AG04449 (cell line): ENCODE measurements at regions not wholly inside any gene's neighbourhood (a gene's known extent, or its start where the extent isn't known, plus 50 kb on each side); places are given as distances from the start of the nearest gene placed in this dataset.

ENCODE experiments used
- CTCF ChIA-PET: fragments of 350-600 bp; formaldehyde crosslinking; extraction: SDS; loops from one replicate; lab custom pipeline; 2021; ENCODE audit warnings: antibody characterized with exemption; lab: Yijun Ruan, JAX
- POLR2A ChIA-PET: fragments of 400-600, 350-600 bp; formaldehyde crosslinking; extraction: SDS; loops from one replicate; lab custom pipeline; 2020; ENCODE audit warnings: antibody characterized with exemption, inconsistent platforms; lab: Yijun Ruan, JAX
- DNase-seq: peaks from one replicate; pipeline ENCODE4 v3.0.0-alpha.2; 2010; ENCODE audit warnings: low read depth, low spot score
- H3K4me3 ChIP-seq: 2 replicates; pipeline ENCODE4 v1.5.1; 2011; ENCODE audit warnings: low read depth, mild to moderate bottlenecking, control low read depth, low read length
- TF ChIP-seq, protein P1 (sequence below): IDR thresholded peaks from one replicate; pipeline ENCODE4 v1.5.1; 2011; ENCODE audit warnings: mild to moderate bottlenecking, moderate library complexity, low read length, control low read depth, inconsistent platforms; ENCODE audit not compliant: insufficient read depth; ENCODE audit errors: missing control alignments

DNA sequence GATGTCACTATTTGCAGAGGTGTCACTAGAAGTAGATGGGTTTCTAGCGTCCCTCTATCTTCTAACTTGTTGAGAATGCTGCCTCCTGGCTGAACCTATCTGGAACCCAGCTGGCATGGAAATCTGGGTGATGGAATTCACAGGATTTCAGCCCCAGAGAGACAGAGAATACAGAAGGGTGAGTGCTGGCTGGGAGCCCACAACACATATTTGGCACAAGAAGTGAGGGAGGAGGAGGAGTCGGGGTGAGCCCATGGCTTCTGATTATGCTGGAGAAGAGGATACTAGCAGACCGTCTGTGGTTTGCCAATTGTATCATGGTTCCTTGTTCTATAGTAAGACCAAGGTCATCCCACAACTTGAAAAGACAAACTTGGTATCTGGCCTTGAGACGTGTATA is 557.8 kb upstream of the SALL1 start:
- CTCF ChIA-PET, result no interaction called here

DNA sequence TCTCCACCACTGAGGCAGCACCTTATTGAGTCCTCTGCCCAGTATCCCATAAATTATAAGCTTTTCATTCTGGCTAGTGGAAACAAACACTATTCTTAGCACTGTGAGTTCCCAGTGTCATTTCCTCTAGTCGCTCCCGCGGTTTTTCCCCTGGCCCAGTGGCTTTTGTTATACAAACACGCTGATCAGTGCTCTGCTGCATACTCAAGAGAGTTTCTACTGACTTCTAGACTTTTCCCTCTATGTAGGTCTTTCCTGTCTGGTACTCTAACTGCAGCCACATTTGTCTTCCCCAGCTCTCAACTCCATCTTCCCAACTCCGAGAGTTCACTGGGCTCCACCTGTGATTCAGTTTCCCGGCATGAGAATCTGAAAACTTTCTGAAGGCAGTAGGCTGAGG is 556.6 kb upstream of the SALL1 start:
- TF ChIP-seq, protein P1, sequence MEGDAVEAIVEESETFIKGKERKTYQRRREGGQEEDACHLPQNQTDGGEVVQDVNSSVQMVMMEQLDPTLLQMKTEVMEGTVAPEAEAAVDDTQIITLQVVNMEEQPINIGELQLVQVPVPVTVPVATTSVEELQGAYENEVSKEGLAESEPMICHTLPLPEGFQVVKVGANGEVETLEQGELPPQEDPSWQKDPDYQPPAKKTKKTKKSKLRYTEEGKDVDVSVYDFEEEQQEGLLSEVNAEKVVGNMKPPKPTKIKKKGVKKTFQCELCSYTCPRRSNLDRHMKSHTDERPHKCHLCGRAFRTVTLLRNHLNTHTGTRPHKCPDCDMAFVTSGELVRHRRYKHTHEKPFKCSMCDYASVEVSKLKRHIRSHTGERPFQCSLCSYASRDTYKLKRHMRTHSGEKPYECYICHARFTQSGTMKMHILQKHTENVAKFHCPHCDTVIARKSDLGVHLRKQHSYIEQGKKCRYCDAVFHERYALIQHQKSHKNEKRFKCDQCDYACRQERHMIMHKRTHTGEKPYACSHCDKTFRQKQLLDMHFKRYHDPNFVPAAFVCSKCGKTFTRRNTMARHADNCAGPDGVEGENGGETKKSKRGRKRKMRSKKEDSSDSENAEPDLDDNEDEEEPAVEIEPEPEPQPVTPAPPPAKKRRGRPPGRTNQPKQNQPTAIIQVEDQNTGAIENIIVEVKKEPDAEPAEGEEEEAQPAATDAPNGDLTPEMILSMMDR, result no peak
- no peak overlapping the region for H3K4me3 ChIP-seq
- CTCF ChIA-PET, result no interaction called here
- POLR2A ChIA-PET, result no interaction called here
- no peak for DNase-seq

More for the DNA sequence above, 557.8 kb upstream of the SALL1 start:
- TF ChIP-seq, protein P1, result no peak
- POLR2A ChIA-PET, result no interaction called here
- DNase-seq, result no peak
- no peak overlapping the region for H3K4me3 ChIP-seq

DNA sequence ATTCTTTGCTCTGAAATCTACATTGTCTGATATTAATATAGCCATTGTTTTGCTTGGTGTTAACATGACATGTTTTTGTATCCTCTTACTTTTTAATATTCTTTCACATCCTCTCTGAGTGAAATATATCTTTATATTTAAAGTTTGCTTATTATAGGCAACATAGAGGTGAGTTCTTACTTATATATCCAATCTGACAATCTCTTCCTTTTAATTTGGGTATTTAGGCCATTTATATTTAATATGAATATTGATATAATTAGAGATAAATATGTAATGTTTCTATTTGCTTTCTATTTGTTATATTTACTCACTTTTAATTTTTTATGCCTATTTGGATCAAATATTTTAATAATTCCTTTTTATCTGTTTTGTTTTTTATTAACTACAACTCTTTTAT is 554.1 kb upstream of the SALL1 start:
- TF ChIP-seq, protein P1, result no peak
- ChIA-PET CTCF (no interaction called here), POLR2A (no interaction called here)
- no peak overlapping the region for H3K4me3 ChIP-seq
- DNase-seq, result no peak

DNA sequence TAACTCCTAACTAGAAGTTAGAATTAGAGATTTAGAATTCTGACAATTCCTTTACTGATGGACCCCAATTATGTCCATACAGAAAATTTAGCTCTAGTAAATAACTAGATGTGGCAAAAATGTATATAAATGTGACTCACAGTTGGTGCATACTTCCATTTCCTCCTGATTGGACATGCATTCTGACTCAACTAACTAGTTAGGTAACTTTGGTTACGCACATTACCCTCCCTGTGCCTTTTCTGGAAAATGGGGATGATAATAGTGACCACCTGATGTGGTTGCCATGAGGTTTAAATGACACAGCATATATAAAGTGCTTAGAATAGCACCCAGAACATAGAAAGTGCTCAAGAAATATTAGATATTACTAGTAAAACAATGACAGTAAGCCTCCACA is 550.0 kb upstream of the SALL1 start:
- ChIA-PET POLR2A (no interaction called here), CTCF (no interaction called here)
- H3K4me3 ChIP-seq, result no peak overlapping the region
- DNase-seq, result no peak
- TF ChIP-seq, protein P1, result no peak

DNA sequence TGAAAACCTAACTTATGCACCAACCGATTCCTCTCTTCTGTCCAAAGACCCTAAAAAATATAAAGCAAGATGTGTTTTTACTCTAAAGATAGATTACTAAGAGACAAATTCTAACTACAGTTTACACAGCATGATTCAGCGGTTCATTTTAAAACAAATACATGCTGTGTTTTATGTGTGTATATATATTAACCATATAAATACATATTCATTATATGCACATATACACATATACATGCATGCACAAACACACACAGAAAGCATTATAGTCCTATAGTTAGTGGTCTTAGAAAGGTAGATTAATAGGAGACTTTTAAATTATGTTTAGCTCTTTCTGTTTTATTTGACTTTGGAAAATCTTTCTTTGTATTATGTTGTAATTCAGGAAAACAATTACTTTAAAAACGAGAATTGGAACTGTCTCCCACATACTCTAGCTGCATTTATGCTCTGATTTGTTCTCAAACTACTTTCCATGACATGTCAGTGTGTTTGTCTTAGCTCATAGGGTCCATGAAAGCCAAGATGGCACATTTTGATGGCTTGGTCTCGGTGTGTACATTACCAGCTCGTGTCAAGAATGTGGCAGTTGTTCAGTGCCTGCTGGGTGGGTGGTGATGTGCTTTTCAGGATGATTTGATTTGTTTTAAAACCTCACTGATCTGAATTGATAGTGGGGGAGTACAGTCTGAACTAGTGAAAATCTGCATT is 548.8 kb upstream of the SALL1 start:
- no peak for DNase-seq
- TF ChIP-seq, protein P1, result no peak
- no peak overlapping the region for H3K4me3 ChIP-seq
- CTCF ChIA-PET, result no interaction called here
- POLR2A ChIA-PET, result no interaction called here

DNA sequence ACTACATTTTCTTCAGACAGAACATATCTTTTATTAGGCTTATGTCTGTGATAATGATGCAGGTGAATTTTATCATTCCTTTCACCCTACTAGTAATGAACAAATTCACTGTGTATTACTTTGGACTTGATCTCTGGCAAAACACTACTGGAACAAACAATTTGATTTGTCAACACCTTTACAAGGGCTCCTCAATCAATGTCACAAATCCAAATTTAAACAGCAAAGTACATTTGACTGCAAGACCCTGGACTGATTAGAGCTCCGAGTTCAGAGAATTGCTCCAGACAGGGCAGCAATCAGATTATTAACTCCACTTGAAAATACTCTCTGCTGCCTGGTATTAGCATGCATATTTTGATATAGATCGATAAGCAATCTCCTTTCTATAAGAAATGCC is 547.6 kb upstream of the SALL1 start:
- DNase-seq, result no peak
- TF ChIP-seq, protein P1, result no peak
- POLR2A ChIA-PET, result no interaction called here
- CTCF ChIA-PET, result no interaction called here
- no peak overlapping the region for H3K4me3 ChIP-seq
